ENCODE measurements at regions not wholly inside any gene's neighbourhood (a gene's known extent, or its start where the extent isn't known, plus 50 kb on each side); places are given as distances from the start of the nearest gene placed in this dataset.

- DNase-seq (ENCODE audit: low spot score, unreplicated experiment): no peak
- peaks cover 14% of the 10 kb centered on the region for H3K4me1 Mint-ChIP-seq (ENCODE audit: low read depth)
- no peaks in the 10 kb centered on the region for H3K27me3 Mint-ChIP-seq
- H3K4me3 Mint-ChIP-seq (ENCODE audit: low read depth): no peak overlapping the region
- TF ChIP-seq CTCF (IDR thresholded peaks at IDR 0.05; ENCODE audit: unreplicated experiment): no peak
- no peak overlapping the region for H3K27ac Mint-ChIP-seq
- peaks cover 19% of the 10 kb centered on the region for H3K9me3 Mint-ChIP-seq (ENCODE audit: low read depth)
- H3K36me3 Mint-ChIP-seq (ENCODE audit: insufficient read depth): no peaks in the 10 kb centered on the region
Measured at GRCh38 chr5:35297755-35298154, 67.5 kb upstream of the PRLR start.

- Mint-ChIP-seq H3K9me3 (ENCODE audit: low read depth) (peaks cover 18% of the 10 kb centered on the region), H3K4me1 (ENCODE audit: low read depth) (peaks cover 10% of the 10 kb centered on the region), H3K27me3 (no peaks in the 10 kb centered on the region), H3K4me3 (ENCODE audit: low read depth) (no peak overlapping the region), H3K36me3 (ENCODE audit: insufficient read depth) (no peaks in the 10 kb centered on the region), H3K27ac (no peak overlapping the region)
- DNase-seq (ENCODE audit: low spot score, unreplicated experiment): no peak
- no peak for TF ChIP-seq CTCF (IDR thresholded peaks at IDR 0.05; ENCODE audit: unreplicated experiment)
Measured at GRCh38 chr5:35294976-35295375, 64.7 kb upstream of the PRLR start.

- H3K9me3 Mint-ChIP-seq (ENCODE audit: low read depth): peaks cover 23% of the 10 kb centered on the region
Measured at GRCh38 chr5:35294017-35294416, 63.7 kb upstream of the PRLR start.

GRCh38 chr5:35285435-35285834, 55.1 kb upstream of the PRLR start:
- DNase-seq (ENCODE audit: low spot score, unreplicated experiment): no peak
- no peak for TF ChIP-seq CTCF (IDR thresholded peaks at IDR 0.05; ENCODE audit: unreplicated experiment)
- Mint-ChIP-seq H3K4me1 (ENCODE audit: low read depth) (peaks cover 2% of the 10 kb centered on the region), H3K4me3 (ENCODE audit: low read depth) (no peak overlapping the region), H3K27ac (no peak overlapping the region), H3K36me3 (ENCODE audit: insufficient read depth) (no peaks in the 10 kb centered on the region), H3K27me3 (no peaks in the 10 kb centered on the region), H3K9me3 (ENCODE audit: low read depth) (peaks cover 14% of the 10 kb centered on the region)

More at GRCh38 chr5:35294017-35294416, 63.7 kb upstream of the PRLR start:
- no peak for TF ChIP-seq CTCF (IDR thresholded peaks at IDR 0.05; ENCODE audit: unreplicated experiment)
- DNase-seq (ENCODE audit: low spot score, unreplicated experiment): no peak
- peaks cover 10% of the 10 kb centered on the region for H3K4me1 Mint-ChIP-seq (ENCODE audit: low read depth)
- no peak overlapping the region for H3K27ac Mint-ChIP-seq
- H3K36me3 Mint-ChIP-seq (ENCODE audit: insufficient read depth): no peaks in the 10 kb centered on the region
- H3K4me3 Mint-ChIP-seq (ENCODE audit: low read depth): no peak overlapping the region
- H3K27me3 Mint-ChIP-seq: no peaks in the 10 kb centered on the region

DNA sequence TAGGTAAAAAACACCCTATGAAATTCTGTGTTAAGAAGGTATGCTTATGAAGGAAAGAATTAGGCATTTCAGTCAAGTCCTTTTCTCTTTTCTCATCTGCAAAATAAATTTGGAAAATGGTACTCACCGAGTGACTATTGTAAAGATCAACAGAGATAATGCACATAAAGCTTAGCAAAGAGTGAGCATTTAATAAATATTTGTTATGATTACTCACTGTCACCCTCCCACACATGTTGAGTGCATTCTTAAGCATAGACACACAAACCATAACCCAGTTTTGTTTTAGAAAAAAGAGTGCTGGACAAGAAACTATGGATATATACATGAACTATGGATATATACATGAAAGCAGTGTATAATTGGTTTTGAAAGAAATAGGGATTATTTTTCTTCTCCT, 54.7 kb upstream of the PRLR start:
- H3K9me3 Mint-ChIP-seq (ENCODE audit: low read depth): peaks cover 14% of the 10 kb centered on the region
- no peaks in the 10 kb centered on the region for H3K27me3 Mint-ChIP-seq
- peaks cover 2% of the 10 kb centered on the region for H3K4me1 Mint-ChIP-seq (ENCODE audit: low read depth)
- no peak for TF ChIP-seq CTCF (IDR thresholded peaks at IDR 0.05; ENCODE audit: unreplicated experiment)
- DNase-seq (ENCODE audit: low spot score, unreplicated experiment): no peak
- no peak overlapping the region for H3K27ac Mint-ChIP-seq
- H3K4me3 Mint-ChIP-seq (ENCODE audit: low read depth): no peak overlapping the region
- H3K36me3 Mint-ChIP-seq (ENCODE audit: insufficient read depth): no peaks in the 10 kb centered on the region
